Fibroblast of peridontal ligament (primary cell): ENCODE measurements at regions not wholly inside any gene's neighbourhood (a gene's known extent, or its start where the extent isn't known, plus 50 kb on each side); places are given as distances from the start of the nearest gene placed in this dataset.
A peak's percentile ranks its signal among the peaks of the same experiment; 100 is the strongest.
"Not testable (repeated sequence)": the region's sequence is repeated elsewhere in the genome, so short reads cannot be mapped to it uniquely, and the experiment has no call there.

ENCODE experiments used
- DNase-seq: peaks from one replicate; pipeline ENCODE4 v3.0.0-alpha.2; 2010; ENCODE audit errors: extremely low read depth

DNA sequence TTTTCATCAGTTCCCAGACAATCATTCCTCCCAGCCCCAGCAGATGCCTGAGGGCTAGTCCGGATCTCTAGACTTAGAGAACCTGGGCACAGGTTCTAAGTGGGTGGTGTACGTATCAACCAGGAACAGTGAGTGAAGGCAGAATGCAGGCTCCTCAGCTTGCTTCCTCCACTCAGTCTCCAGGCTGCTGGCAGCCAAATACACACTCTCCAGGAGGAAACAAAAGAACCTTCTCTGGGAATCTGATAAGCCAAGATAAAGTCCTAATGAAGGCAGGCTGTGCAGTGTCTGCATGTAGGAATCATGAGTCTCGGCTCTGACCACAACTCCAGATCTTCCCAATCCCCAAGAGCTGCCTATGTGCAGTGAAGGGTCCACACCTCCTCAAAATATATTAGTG lies 245.7 kb downstream of the SP3 start:
- DNase-seq, result no peak

DNA sequence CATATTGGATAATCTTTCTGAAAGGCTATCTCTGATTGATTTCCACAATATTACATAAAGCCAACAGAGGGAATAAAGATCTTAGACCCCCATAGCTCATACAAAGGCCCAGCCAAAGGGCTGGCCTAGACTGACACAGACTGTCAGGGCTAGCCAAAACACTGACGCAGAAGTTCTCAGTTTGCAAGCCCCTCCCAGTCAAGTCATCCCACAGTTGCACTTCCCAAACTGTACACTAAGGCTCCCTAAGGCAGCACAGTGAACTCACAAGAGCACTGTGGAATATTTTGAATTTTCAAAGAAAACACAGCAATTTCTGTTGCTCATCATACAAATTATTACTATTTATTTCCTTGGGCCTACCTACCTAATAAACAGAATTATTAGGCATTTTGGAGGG lies 244.9 kb downstream of the SP3 start:
- peak; percentile 77 for DNase-seq

DNA sequence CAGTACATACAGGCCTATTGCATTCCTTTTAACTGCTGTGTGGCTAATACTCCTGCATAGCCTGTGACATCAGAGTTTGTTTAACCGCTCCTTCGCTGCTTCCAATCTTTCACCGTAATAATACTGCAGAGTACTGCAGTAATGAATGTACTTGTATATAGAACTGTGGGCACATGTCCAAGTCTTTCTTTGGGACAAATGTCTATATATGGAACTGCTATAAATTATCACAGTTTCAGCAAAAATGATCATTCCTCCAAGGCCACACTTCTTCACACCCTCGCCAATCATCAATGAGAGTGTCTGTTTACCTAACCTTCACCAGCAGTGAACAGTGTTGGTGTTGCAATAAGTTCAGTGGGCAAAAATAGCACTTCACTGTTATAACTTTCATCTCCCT lies 230.4 kb downstream of the SP3 start:
- no peak for DNase-seq

DNA sequence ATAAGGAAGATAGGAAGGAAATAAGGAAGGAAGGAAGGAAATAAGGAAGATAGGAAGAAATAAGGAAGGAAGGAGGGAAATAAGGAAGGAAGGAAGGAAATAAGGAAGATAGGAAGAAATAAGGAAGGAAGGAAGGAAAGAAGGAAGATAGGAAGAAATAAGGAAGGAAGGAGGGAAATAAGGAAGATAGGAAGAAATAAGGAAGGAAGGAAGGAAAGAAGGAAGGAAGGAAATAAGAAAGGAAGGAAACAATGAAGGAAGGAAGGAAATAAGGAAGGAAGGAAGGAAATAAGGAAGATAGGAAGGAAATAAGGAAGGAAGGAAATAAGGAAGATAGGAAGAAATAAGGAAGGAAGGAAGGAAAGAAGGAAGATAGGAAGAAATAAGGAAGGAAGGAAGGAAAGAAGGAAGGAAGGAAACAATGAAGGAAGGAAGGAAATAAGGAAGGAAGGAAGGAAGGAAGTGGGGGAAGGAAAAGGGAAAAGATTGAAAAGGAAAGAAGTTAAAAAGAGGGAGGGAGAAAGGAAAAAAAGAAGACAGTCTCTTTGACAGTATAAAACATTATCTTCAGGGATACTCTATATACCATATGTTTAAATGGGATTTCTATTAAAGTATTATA lies 227.1 kb downstream of the SP3 start:
- DNase-seq, result not testable (repeated sequence)

DNA sequence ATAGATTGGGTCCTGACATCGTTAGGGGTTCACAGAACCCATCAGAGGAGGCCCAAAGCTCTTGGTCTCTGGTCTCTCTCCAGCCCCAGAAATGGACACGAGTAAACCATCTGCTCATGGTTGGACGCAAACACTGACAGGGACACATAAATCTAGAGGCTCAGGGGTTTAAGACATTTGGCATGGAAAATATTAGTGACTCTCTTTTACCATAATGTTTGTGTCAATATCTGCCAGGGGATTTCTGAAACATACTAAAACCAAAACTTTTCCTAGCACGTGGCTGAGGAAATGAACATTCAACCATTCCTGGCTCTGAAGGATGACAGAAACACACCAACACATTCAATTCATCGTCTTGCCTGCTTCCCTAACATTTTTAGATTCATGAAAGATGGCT lies 226.2 kb downstream of the SP3 start:
- DNase-seq, result no peak

DNA sequence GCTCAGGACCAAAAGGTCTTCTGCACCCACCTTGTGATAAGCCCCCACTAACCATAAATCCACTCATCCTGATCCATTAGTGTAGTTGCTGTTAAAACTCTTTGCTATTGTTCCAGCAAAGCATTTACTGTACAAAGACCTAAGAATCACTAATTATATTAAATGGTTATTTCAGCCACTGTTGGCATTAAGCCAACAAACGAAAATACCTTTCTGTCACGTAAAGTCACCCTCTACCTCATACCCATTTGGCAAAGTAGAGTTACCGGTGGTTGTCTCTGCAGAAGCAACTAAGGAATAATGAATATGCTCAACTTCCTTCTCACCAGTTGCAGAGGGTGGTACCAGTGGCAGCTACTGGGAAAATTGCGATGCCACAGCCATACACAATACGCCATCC lies 224.5 kb downstream of the SP3 start:
- DNase-seq, result no peak

DNA sequence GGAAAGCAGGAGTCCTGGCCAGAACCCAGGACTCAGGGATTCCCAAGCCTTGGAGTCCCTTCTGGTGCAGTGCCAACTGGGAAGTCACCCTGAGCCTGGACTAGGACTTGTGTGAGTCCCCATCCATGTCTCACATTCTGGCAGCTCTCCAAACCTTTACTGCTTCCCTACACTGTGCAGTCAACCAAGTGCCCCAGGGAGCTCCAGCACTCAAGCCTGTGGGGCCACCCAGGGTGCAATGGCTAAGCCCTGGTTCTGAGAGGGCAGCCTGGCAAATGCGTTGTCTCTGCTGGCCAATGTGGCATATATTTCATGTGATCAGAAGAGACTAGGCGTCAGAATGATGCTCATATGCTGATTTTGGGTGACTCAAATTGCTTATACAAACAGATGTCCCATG lies 223.4 kb downstream of the SP3 start:
- no peak for DNase-seq

DNA sequence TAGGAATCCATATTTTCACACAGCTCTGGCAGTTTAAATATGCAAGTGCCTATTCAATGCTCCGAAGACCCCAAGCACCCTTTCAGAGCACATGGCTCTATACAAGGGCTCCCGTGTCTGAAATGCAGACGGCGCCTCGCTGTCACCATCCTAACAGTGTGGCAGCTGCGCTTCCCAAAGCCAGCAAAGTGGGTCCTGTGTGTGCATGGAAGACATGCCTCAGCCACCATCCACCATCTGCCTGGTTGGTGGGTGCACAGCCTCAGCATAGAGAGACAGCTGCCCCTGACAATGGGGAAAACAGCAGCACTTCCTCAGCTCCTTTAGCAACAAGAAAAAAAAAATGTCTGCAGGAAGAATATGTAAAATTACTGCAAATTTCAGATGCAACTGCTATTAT lies 218.1 kb downstream of the SP3 start:
- DNase-seq, result no peak

DNA sequence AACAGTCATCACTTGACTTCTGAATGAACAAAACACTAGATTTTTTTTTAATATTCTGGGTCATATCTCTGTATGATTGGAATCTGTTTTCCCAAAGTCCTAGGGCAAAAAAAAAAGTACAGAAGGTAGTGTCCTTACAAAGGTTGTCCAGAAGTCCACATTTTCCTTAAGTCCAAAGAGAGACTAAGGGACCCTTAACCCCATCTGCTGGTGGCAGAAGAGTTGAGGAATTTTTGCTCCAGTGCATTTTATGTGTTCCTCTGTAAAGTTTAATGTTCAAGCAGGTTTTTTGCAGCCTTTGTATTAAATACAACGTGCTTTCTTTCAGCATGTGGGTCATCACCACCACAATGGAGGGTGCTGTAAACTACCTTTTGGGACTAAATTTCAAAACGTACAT lies 215.9 kb downstream of the SP3 start:
- peak; percentile 83 for DNase-seq

DNA sequence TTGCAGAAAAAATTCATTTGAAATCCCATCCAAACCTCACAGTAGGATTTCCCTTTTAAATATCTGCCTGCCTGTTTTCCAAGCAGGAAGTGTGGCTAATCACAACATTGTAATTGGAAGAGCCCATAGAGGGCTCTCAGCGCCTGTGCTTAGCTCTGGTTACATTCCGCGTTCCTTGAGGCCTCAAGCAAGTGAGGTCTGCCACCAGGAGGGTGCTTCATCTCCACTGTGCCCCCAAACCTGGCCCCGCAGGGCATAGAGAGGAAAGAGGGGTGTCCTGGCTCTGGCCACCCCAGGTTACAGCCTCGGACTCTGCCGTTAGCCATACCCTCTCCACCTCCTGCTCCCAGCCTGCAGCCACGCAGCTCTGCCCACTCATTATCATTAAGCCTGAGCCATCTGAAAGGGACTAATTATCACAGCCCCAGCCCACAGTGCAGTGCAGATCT lies 214.8 kb downstream of the SP3 start:
- peak; percentile 61 for DNase-seq

DNA sequence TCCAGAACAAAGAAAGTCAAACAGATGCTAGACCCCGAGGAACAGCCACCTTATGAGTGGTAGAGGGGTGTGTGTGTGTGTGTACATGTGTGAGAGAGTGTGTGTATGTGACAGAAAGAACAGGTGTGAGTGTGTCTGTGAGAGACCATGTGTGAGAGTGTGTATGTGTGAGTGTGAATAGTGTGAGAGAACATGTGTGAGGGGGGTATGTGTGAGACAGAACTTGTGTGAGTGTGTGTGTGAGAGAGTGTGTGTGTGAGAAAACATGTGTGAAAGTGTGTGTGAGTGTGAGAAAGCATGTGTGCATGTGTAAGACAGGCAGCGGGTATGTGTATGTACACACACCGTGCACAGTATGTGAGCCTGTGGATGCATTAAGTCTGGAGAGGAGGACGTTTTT lies 214.3 kb downstream of the SP3 start:
- DNase-seq, result no peak

DNA sequence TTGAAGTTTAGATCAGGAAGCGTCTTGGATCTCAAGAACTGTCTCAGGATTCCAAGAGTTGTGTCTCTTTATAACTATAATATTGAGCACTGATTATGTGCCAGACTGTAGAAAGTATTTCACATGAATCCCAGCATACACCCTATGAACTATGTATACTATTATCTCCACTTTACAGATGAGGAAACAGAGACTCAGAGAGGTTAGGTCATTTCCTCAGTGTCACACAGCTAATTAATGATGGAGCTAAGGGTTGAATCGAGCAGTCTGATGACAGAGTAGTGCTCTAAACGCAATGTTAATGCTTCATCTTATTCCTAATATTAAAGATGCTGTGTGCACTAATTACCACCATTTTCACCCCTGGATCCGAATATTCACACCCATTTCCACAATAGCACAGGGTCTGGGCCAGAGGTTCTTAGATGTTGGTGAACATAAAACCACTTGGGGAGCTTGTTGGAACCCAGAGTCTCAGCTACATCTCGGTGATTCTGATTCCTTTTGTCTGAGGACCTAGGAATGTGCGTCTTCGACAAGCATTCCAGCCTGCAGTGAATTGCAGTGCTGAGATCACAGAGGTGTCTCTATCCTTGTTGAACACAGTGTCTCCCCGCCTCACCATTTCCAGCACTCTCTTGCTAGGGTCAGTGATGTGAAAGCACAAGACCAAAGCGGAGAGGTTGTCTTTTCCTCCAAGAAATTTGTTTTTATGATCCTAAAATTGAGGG lies 213.8 kb downstream of the SP3 start:
- no peak for DNase-seq

DNA sequence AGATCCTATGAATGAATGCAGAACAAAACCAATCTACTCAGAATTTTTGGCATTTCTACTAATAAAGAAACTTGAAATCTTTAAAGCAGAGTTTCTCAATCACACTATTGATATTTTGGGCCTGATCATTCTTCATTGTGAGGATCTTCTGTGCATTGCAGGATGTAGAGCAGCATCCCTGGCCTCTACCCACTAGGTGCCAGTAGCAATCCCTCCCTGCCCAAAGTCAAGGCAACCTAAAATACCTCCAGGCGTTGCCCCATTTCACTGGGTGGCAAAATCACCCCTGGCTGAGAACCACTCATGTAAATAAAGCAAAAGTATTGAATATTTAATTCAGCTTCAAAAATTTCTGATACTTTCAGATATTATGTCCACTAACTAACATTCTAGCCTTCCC lies 213.0 kb downstream of the SP3 start:
- peak; percentile 60 for DNase-seq

DNA sequence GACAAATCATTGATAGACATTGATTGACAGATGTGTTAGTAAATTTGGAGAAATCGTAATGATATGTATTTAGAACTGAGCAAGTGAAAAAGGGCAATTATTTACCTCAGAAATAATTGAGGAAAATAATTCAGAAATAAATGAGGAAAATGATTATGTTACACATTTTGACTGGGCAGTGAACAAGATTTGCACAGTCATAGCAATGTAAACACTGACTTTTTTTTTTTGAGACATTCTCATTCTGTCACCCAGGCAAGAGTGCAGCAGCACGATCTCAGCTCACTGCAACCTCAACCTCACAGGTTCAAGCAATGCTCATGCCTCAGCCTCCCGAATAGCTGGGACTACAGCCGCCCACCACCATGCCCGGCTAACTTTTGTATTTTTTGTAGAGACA lies 211.7 kb downstream of the SP3 start:
- DNase-seq, result no peak

DNA sequence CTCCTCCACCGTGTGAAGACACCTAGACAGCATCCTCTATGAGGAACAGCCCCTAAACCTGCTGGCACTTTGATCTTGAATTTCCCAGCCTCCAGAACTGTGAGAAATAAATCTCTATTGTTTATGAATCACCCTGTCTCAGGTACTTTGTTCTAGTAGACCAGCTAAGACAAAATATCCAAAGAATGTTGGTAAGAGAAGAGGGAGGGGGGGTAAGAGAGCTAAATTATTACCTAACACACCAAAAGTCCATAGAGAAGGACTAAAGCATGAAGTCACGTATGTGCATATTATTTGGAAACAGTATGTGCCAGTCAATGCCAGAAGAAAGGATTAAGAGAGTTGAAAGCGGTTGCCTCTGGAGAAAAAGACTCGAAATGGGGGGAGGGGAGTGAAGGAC lies 211.0 kb downstream of the SP3 start:
- DNase-seq, result no peak

DNA sequence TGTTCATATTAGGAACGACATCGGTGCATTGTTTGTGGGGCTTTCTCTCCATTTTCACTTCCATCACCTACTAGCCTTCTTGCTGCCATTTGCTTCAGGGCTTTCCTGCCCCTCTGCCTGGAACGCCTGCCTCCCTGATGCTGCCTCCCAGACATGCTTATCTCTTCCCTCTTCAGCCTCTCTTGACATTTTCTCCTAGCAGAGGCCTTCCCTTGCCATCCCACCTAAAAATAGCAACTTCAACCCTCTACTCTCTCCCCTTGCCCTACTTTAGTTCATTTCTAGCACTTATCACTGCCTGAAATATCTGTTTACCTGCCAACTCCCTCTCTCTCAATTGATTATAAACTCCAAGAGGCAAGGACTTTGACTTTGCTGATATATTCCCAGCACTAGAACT lies 210.3 kb downstream of the SP3 start:
- DNase-seq, result no peak

DNA sequence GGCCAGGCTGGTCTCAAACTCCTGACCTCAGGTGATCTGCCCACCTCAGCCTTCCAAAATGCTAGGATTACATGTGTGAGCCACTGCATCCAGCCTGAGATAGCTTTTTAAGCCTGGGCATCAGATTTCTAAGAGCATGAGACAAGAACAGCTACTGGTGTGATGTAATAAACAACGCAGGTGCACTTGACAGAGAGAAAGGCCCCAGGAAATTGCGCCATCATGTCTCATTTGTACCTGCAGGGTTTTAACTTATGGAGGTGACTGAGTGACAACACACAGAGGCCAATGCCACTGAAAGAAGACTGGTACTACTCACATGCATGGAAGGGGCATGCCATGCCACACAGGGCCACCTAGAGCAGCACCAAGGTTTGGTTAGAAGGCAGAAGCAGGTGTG lies 209.4 kb downstream of the SP3 start:
- DNase-seq, result no peak

DNA sequence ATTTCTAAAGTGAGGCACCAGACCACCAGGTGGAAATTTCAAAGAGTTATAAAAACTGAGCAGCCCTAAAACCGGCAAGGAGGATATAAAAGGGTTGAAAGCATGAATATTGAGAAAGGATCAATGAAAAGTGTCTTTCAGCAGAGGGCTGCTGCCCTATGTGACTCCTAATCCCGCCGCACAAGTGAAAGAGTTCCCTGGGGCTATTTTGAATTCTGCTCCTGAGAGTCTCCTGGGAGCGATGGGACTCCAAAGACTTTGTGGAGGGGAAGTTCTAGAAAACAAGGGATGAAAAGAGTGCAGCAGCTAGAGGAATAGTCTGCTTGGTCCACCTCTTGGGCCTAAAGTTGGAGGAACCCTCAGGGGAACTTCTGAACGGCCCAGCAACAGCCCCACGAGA lies 205.2 kb downstream of the SP3 start:
- DNase-seq, result no peak

DNA sequence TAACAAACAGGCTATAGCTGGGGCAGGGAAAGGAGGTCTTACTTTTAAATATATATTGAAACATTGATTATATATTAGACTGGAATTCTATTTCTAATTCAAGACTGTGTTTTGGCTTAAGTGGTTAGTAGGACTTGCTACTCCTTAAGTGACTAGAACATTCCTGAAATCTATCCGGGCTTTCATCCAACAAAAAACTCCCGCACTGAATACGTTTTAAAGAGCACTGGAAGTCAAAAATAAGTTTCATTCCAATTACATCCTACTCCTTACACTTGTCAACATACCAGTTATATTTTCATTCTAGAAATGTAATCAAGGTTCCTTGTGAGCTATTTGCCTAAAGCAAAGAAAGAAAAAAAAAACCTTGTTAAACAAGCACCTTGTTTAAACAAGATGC lies 204.6 kb downstream of the SP3 start:
- peak; percentile 71 for DNase-seq

DNA sequence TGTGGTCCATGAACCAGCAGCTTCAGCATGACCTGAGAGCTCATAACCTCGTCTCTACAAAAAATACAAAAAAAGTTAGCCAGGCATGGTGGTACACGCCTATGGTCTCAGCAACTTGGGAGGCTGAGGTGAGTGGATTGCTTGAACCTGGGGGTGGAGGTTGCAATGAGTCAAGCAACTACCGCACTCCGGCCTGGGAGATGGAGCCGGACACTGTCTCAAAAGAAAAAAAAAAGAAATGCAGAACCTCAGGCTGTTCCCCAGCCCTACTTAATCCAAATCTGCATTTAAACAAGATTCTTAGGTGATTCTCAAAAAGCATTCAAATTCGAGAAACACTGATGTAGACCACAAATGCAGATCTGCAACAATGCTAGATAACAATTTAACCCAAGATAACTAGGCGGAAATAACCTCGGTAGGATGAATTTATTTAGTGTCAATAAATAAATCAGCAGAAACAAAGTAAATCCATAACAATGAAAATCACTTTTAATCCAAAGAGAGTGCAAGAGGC lies 203.5 kb downstream of the SP3 start:
- no peak for DNase-seq

DNA sequence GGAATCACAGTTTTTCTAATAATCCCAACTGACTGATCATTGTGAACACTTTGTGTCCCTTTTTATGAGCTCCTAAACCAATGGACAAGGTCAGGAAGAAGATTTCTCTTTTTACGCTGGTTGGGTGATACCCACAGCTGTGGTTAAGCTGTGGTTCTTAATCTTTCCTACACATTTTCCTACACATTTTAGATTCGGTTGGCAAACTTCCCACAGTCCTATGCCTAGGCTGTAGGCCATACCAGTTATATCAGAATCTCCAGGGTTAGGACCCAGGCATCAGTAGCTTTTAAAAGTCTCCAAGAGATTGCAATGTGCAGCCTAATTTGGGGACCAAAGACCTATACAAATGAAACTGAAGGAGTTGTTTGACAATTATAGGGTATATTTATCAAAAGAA lies 203.0 kb downstream of the SP3 start:
- DNase-seq, result no peak

DNA sequence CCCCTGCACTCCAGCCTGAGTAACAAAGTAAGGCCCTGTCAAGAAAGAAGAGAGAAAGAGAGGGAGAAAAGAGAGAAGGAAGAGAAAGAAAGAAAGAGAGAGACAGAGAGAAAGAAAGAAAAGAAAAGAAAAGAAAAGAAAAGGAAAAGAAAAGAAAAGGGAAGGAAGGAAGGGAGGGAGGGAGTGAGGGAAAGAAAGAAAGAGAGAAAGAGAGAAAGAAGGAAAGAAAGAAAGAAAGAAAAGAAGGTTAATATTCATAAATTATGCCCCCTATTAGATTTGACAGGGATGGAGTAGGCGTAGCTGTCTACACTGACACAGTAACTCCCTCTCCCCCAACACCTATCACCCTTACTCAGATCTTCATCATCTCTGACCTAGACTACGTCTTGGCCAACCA lies 202.3 kb downstream of the SP3 start:
- DNase-seq, result no peak

DNA sequence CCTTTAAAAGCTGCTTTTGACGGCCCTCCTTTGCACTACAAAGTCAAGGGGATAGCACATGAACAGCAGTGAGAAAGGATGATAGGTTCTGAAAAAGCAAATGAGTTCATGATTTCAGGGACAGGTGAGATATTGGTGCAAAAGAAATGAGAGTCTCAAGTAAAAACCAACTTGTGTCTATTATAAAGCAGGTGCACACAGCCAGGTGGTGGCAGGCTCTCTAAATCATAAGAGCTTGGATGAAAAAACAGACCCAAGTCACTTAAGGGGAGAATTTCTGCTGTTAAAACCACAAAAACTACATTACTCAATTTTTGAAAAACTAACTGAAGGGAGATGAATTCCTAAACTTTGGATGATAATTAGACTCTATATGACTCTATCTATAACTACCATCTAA lies 201.5 kb downstream of the SP3 start:
- DNase-seq, result no peak

DNA sequence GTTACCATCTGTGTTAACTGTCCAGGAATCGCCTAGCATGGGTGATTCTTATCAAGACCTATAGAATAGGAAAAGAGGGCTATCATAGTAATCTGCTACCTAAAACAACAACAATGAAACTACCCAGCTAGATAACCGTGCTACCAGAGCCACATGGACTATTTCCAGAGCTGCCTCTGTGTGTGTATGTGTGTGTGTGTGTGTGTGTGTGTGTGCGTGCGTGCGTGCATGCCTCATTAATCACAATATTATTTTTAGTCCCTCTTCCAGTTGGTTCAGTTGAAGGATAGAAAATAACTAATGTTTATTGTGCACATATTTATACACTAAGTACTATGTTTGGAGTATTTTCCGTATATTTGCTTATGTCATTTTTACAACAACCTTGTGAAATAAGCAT lies 201.1 kb downstream of the SP3 start:
- DNase-seq, result no peak
